ENCODE measurements at regions not wholly inside any gene's neighbourhood (a gene's known extent, or its start where the extent isn't known, plus 50 kb on each side); places are given as distances from the start of the nearest gene placed in this dataset.

DNA sequence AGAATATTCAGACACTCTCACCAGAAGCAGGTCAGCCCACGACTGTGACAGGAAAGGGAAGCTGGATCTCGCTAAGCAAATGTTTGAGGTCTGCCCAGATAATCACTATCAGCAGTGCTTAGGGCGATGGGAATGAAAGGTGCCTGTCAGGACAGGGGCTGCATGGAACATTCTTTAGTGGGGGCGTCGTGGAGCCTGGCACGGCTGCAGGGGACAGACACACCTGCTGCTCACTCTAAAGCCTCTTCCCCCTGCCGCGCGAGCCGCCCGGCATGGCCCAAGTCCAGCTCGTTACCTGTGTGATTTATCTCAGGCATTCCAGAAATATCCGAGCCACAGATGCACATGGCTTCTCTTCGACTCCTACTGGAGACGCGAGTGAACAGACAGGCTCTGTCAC is 235.5 kb downstream of the GLRX3 start:
- Mint-ChIP-seq H3K36me3 (no peaks in the 10 kb centered on the region), H3K4me3 (no peak overlapping the region), H3K9me3 (peaks cover 0 to 7% (median 3%) of the 10 kb centered on the region in 7 donors), H3K27me3 (peaks cover 0 to 9% (median 0%) of the 10 kb centered on the region in 3 donors), H3K4me1 (no peaks in the 10 kb centered on the region), H3K27ac (no peak overlapping the region)
- no peak for DNase-seq
- no peak for ATAC-seq (ENCODE audit: low read depth in 2 of 2)

DNA sequence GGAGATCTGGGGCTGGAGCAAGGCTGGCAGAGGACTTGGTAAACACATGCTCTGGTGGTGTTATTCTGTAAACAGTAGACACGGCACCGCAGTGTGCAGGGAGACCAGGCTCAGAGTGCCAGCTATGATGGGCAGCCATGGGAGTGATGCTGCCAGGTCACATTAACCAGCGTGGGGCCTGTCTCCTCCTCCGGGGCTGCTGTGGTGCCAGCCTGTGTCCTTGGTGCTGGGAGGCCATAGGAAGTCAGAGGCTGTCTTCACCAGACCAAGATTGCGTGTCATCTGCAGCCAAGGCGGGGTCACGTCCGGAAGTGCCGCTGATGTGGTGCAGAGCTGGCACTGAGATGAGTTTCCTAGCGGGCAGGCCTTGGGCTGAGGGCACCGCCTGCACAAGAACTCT is 236.0 kb downstream of the GLRX3 start:
- peaks cover 0 to 9% (median 0%) of the 10 kb centered on the region in 3 donors for H3K27me3 Mint-ChIP-seq
- peaks cover 0 to 4% (median 3%) of the 10 kb centered on the region in 7 donors for H3K9me3 Mint-ChIP-seq
- H3K27ac Mint-ChIP-seq = no peak overlapping the region
- ATAC-seq (ENCODE audit: low read depth in 2 of 2) = no peak
- H3K4me1 Mint-ChIP-seq = no peaks in the 10 kb centered on the region
- H3K4me3 Mint-ChIP-seq = no peak overlapping the region
- no peak for DNase-seq
- no peaks in the 10 kb centered on the region for H3K36me3 Mint-ChIP-seq

DNA sequence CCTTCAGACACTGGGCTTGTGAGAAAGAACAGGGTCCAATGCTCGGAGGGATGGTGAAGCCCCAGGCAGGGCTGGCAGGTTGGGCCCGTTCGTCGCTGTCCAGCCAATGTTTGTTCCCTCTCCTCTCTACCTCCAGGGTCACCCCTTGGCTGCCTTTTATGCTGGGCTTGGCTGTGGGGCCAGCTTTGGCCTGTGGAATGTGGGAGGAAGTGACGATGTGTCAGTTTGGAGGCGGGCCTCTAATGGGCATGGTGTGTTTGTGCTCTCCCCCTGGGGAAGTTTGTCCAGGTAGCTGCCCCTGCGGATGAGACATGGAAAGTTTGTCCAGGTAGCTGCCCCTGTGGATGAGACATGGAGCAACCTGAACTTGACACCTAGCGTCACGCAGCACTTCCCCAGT is 236.7 kb downstream of the GLRX3 start:
- ATAC-seq (ENCODE audit: low read depth in 2 of 2) (no peak), DNase-seq (no peak)
- H3K27me3 Mint-ChIP-seq = peaks cover 0 to 9% (median 0%) of the 10 kb centered on the region in 3 donors
- H3K36me3 Mint-ChIP-seq = no peaks in the 10 kb centered on the region
- H3K4me3 Mint-ChIP-seq = no peak overlapping the region
- peaks cover 0 to 4% (median 3%) of the 10 kb centered on the region in 7 donors for H3K9me3 Mint-ChIP-seq
- H3K27ac Mint-ChIP-seq = no peak overlapping the region
- no peaks in the 10 kb centered on the region for H3K4me1 Mint-ChIP-seq

DNA sequence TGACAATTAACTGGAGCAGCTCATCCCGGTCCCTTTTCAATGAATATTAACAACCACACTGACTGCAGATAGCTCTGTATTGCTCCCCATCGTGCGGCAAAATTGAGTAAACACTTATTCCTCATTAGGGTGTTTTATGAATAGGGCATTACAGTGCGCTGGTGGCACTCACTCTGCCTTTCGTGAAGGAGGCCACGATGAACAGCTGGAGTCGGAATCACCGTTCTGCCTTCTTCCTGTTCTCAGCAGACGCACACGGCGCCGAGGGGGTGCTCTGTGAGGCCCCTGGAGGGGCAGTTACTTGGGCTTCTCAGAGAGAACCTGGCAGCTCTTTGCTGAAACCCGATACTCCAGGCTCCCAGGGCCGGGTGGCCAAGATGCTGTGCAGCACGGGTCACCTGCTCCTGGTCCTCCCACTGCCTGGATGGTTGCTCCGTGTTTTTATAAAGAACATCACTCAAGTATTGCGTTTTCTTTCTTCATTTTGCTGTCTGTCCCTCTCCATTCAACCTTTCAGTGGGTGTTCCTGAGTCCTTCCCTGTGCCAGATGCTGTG is 241.9 kb downstream of the GLRX3 start:
- Mint-ChIP-seq H3K36me3 (no peaks in the 10 kb centered on the region), H3K27me3 (peaks cover 0 to 4% (median 4%) of the 10 kb centered on the region in 3 donors), H3K4me1 (no peaks in the 10 kb centered on the region), H3K27ac (no peak overlapping the region), H3K9me3 (peaks cover 0 to 5% (median 0%) of the 10 kb centered on the region in 7 donors), H3K4me3 (no peak overlapping the region)
- no peak for DNase-seq
- ATAC-seq (ENCODE audit: low read depth in 2 of 2) = no peak

DNA sequence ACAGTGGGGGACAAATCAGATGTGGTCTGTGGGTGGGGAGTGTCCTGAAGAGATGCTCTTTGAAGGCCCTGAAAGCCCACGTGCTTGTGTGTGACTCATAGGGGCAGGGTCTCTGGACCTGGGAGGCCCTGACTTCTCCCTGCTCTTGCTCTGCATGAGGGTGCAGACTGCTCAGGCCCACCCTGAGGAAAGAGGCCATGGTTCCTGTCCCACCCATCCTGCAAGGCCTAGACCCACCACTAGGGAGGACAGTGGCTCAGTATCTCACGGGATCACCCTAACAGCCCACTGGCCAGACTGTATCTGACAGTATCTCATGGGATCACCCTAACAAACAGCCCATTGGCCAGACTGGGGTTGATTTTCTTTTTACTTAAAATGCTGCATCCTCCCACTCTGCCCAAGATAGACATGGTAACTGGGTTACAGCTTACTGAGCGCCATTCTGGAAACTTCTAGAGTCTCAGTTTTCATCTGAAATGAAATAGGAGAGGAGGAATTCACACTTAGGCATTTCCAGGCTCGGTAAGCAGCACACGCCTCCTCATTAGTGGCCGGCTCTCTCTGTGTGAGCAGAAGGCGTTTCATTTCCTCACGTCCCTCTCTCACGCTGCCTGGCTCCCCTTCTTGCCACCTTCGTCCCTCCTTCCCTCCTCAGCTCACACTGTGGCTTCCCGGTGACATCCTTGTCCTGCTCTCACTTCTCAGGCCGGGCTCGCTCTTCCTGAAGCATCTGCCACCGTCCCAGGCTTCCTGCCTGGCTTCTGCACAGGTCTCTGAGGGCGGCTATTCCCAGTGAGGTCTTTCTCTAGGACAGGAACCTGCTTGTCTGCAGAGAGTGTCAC is 242.6 kb downstream of the GLRX3 start:
- Mint-ChIP-seq H3K4me1 (no peaks in the 10 kb centered on the region), H3K36me3 (peaks cover 0 to 3% of the 10 kb centered on the region in 2 donors), H3K4me3 (no peak overlapping the region), H3K27ac (no peak overlapping the region), H3K9me3 (peaks cover 0 to 7% (median 5%) of the 10 kb centered on the region in 7 donors), H3K27me3 (peaks cover 0 to 4% (median 4%) of the 10 kb centered on the region in 3 donors)
- DNase-seq (no peak), ATAC-seq (ENCODE audit: low read depth in 2 of 2) (no peak)

DNA sequence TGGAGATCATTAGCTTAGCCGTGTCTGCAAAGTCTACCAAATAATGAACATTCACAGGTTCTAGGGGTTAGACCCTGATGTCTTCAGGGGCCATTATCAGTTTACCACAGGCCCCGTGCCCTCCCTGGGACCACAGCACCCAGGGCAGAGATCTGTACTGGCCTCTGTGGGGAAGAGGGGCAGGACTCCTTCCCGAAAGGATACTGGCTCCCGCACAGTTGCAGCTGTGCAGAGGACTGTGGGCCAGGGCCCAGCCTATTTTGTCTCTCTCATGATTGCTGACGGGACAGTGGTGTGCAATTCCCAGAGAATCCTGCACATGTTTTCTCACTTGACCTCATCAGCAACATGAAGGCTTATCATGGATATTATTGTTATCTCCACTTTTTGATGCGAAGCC is 243.9 kb downstream of the GLRX3 start:
- no peak overlapping the region for H3K27ac Mint-ChIP-seq
- H3K36me3 Mint-ChIP-seq = peaks cover 0 to 12% of the 10 kb centered on the region in 2 donors
- no peak overlapping the region for H3K4me3 Mint-ChIP-seq
- ATAC-seq (ENCODE audit: low read depth in 2 of 2) (no peak), DNase-seq (no peak)
- H3K4me1 Mint-ChIP-seq = no peaks in the 10 kb centered on the region
- H3K9me3 Mint-ChIP-seq = peaks cover 7 to 17% (median 12%) of the 10 kb centered on the region in 7 donors
- peaks cover 0 to 4% (median 4%) of the 10 kb centered on the region in 3 donors for H3K27me3 Mint-ChIP-seq

DNA sequence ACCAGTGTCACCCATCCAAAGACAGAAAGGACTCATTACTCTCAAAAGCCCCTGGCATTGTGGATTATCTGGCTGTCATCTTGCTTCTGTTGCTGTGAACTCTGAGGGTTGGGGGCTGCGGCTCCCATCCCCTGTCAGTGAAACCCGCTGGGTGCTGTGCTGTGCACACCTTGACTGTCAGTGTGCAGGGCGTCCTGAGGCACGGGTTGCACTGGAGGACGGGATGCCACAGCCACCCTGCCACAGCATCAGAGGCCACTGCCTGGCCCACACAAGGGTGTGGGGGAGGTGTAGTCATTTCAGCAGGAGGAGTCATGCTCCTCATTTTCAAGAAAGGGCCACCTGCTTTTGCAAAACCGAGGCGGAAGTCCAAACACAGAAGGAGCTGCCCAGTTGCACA is 245.8 kb downstream of the GLRX3 start:
- no peak for ATAC-seq (ENCODE audit: low read depth in 2 of 2)
- Mint-ChIP-seq H3K36me3 (peaks cover 0 to 14% of the 10 kb centered on the region in 2 donors), H3K4me1 (no peaks in the 10 kb centered on the region), H3K9me3 (peaks cover 7 to 31% (median 12%) of the 10 kb centered on the region in 7 donors), H3K27me3 (peaks cover 1 to 4% (median 4%) of the 10 kb centered on the region in 3 donors), H3K4me3 (no peak overlapping the region), H3K27ac (no peak overlapping the region)
- DNase-seq = no peak

DNA sequence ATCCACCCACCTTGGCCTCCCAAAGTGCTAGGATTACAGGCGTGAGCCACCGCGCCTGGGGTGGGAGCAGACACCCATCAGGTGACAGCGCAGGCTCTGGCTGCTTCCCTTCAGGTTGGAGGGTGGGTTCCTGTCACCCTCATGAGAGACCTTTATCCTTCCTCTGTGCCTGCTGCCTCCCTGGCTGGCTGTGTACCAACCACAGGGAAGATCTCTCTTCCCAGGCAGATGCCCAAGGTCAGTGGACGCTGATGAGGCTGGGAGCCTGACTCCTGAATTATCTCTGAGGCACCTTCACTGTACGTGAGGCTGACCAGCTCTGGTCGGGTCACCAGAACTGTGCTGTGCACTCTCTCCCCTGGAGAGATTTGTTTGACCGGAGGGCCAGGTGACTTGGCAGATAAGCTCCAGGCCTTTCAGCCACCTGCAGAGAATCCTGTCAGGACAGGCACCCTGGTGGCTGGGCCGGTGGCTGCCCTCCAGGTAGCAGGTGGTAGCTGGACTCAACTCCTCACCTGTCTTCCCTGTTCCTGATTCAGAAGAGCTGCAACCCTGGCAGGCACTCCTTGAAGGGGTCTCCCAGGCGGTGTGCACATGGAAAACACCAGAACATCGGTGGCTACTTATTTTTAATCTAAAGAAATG is 251.9 kb downstream of the GLRX3 start:
- Mint-ChIP-seq H3K36me3 (peaks cover 0 to 20% of the 10 kb centered on the region in 2 donors), H3K27ac (no peak overlapping the region), H3K4me1 (no peaks in the 10 kb centered on the region), H3K27me3 (peaks cover 0 to 11% (median 7%) of the 10 kb centered on the region in 3 donors), H3K9me3 (peaks cover 5 to 42% (median 17%) of the 10 kb centered on the region in 7 donors), H3K4me3 (no peak overlapping the region)
- ATAC-seq (ENCODE audit: low read depth in 2 of 2) = no peak
- DNase-seq = no peak

DNA sequence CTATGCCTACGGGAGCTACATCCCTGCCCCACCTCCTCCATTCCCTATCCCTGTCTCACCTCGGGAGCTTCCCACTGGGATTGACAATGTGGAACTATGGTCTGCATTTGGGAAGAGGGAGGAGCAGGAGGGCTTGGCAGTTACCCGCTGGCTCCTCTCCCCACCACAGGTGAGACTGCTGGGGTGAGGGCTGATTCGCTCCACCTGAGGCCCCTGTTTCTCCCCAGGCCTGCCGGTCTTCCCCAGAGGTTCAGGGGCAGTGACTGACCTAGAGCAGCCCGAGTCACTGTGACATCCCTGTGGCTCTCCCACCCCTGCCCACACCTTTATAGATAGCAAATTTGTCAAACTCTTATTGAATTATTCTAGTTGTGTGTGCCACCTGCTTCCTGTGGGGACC is 252.6 kb downstream of the GLRX3 start:
- ATAC-seq (ENCODE audit: low read depth in 2 of 2) (no peak), DNase-seq (no peak)
- H3K27ac Mint-ChIP-seq = no peak overlapping the region
- H3K4me3 Mint-ChIP-seq = no peak overlapping the region
- peaks cover 0 to 17% of the 10 kb centered on the region in 2 donors for H3K36me3 Mint-ChIP-seq
- H3K4me1 Mint-ChIP-seq = no peaks in the 10 kb centered on the region
- peaks cover 5 to 43% (median 18%) of the 10 kb centered on the region in 7 donors for H3K9me3 Mint-ChIP-seq
- H3K27me3 Mint-ChIP-seq = peaks cover 3 to 11% (median 7%) of the 10 kb centered on the region in 3 donors

DNA sequence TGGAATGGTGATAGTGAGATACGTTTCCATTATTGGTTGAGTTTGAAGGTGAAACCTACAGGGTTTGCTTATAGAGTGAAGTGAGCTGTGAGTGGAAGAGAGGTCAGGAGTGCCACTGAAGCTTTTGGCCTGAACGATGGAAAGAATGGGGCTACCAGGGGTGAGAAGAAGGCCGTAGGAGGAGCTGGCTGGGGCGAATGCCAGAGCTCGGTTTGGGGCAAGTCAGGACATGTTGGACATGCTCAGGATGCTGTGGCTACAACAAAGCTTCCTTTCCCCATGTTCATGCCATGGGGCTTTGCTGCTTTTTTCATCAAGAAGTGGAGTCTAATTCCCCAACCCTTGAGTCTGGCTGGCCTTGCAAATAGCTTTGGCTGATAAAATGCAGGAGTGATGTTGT is 253.7 kb downstream of the GLRX3 start:
- ATAC-seq (ENCODE audit: low read depth in 2 of 2) (no peak), DNase-seq (no peak)
- Mint-ChIP-seq H3K4me3 (peak overlapping the region in 1 of 8 donors; percentile 2), H3K27me3 (peaks cover 5 to 11% (median 7%) of the 10 kb centered on the region in 3 donors), H3K36me3 (peaks cover 0 to 8% of the 10 kb centered on the region in 2 donors), H3K9me3 (peaks cover 2 to 43% (median 15%) of the 10 kb centered on the region in 7 donors), H3K4me1 (no peaks in the 10 kb centered on the region), H3K27ac (peak overlapping the region in 1 of 6 donors; percentile 52)

DNA sequence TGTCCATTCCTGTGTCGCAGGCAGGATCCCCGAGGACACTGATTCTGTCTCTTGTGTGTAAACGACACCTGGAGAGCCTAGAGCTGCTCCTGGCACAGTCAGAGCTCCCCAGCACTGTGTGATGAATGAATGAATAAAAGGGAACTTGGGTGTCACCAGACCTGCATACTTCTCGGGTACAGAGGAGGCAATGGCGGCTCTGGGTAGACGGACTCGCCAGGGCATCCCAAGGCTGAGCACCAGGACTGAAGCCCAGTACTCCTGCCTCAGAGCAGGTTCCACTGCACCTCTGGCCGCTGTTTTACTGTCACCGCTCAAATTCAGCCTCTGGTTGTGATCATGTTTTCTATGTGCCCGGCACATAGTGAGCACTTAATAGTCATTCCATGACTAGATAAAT is 255.8 kb downstream of the GLRX3 start:
- DNase-seq (no peak), ATAC-seq (ENCODE audit: low read depth in 2 of 2) (no peak)
- Mint-ChIP-seq H3K4me3 (no peak overlapping the region), H3K9me3 (peaks cover 6 to 46% (median 24%) of the 10 kb centered on the region in 7 donors), H3K4me1 (no peaks in the 10 kb centered on the region), H3K36me3 (peaks cover 5 to 6% of the 10 kb centered on the region in 2 donors), H3K27me3 (peaks cover 5 to 11% (median 6%) of the 10 kb centered on the region in 3 donors), H3K27ac (no peak overlapping the region)

DNA sequence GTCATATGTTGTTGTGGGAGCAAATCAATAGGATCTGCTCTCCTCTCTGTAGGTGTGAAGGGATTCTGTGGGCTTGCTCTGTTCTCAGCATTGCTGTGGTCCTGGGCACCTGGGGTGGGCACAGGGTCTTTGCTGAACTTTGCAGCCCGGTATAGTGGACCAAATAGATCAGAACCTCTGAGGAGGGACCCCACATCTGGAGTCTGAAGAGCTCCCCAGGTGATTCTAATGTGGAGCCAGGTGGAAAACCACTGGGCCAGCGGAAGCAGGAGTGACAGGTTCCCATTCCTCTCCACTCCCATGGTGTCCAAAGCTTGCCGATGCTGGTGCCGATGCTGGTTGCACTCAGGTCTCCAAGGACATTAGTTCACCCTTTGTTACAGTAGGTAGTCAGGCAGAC is 257.2 kb downstream of the GLRX3 start:
- Mint-ChIP-seq H3K4me3 (no peak overlapping the region), H3K9me3 (peaks cover 6 to 52% (median 26%) of the 10 kb centered on the region in 7 donors), H3K27ac (no peak overlapping the region), H3K27me3 (peaks cover 0 to 11% (median 5%) of the 10 kb centered on the region in 3 donors), H3K4me1 (no peaks in the 10 kb centered on the region), H3K36me3 (peaks cover 0 to 5% of the 10 kb centered on the region in 2 donors)
- ATAC-seq (ENCODE audit: low read depth in 2 of 2) (no peak), DNase-seq (no peak)

DNA sequence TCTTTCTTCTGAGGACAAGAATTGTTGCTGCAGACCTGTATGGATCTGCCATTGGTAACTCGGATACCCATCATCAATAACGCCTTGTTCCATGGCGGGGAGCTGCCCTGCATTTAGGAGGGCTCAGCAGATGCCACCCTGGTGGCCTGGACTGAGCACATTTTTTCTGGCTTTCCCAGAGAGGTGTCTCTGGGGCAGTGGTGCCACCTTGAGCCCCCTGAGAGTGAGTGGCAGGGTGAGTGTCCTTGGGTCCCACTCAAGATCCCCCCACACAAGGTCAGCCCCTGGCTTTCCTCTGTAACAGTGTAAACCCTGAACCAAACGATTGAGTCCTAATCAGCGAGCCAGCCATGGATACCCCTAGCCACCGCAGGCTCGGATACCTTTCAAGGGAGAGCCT is 258.6 kb downstream of the GLRX3 start:
- H3K4me1 Mint-ChIP-seq = no peaks in the 10 kb centered on the region
- H3K36me3 Mint-ChIP-seq = peaks cover 0 to 5% of the 10 kb centered on the region in 2 donors
- DNase-seq (no peak), ATAC-seq (ENCODE audit: low read depth in 2 of 2) (no peak)
- H3K9me3 Mint-ChIP-seq = peaks cover 10 to 54% (median 26%) of the 10 kb centered on the region in 7 donors
- H3K27me3 Mint-ChIP-seq = peaks cover 0 to 11% (median 5%) of the 10 kb centered on the region in 3 donors
- H3K27ac Mint-ChIP-seq = no peak overlapping the region
- no peak overlapping the region for H3K4me3 Mint-ChIP-seq
